ENCODE measurements at regions not wholly inside any gene's neighbourhood (a gene's known extent, or its start where the extent isn't known, plus 50 kb on each side); places are given as distances from the start of the nearest gene placed in this dataset.

DNA sequence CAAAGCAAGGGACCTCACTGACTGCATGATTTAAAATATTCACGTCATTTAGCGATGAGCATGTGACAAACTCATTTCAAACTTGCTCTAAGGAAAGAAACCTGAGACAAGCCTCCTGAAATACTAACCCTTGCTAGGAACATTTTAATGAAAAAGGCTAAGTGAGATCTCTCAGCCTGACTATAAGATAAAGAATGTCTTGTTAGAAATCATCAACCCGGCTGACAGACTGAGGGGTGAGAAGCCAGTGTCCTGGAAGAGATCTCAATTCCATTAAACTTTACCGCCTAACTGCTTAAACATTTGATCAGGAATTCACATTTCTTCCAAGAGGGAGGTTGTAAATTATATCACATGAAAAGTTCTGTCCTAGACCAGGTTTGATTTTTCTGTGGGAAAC, 274.8 kb upstream of the EXOC2 start:
- Histone ChIP-seq H3K27ac (ENCODE audit: low read length) (no peak overlapping the region), H3K4me3 (ENCODE audit: control insufficient read depth in 1 of 2, extremely low read depth in 1 of 2, low read length in 1 of 2) (no peak overlapping the region), H3K9me3 (no peaks in the 10 kb centered on the region), H3K36me3 (ENCODE audit: control insufficient read depth in 2 of 2, extremely low read depth in 1 of 2, insufficient read depth in 1 of 2, low read length in 1 of 2) (no peaks in the 10 kb centered on the region), H3K4me1 (ENCODE audit: control insufficient read depth in 1 of 2, extremely low read depth in 1 of 2, insufficient read depth in 2 of 2, low read length in 2 of 2) (no peaks in the 10 kb centered on the region), H3K27me3 (replicated peaks in 1 of 2; ENCODE audit: control insufficient read depth in 2 of 2, extremely low read depth in 1 of 2, insufficient read depth in 2 of 2, low read length in 1 of 2) (peaks cover 0 to 6% of the 10 kb centered on the region in 2 experiments)
- WGBS (ENCODE audit: insufficient coverage), result no CpG with 5 or more reads among the region's 4 CpGs
- ChIA-PET CTCF (no interaction called here), POLR2A (no interaction called here)
- no peak overlapping the region for H3K27ac Mint-ChIP-seq
- H3K36me3 Mint-ChIP-seq, result no peaks in the 10 kb centered on the region
- H3K4me1 Mint-ChIP-seq, result no peaks in the 10 kb centered on the region
- DNase-seq, result no peak
- H3K9me3 Mint-ChIP-seq, result no peaks in the 10 kb centered on the region
- H3K27me3 Mint-ChIP-seq, result peaks cover 19 to 31% of the 10 kb centered on the region in 2 donors
- H3K4me3 Mint-ChIP-seq, result no peak overlapping the region
- no peak for ATAC-seq (replicated peaks in 1 of 4)

DNA sequence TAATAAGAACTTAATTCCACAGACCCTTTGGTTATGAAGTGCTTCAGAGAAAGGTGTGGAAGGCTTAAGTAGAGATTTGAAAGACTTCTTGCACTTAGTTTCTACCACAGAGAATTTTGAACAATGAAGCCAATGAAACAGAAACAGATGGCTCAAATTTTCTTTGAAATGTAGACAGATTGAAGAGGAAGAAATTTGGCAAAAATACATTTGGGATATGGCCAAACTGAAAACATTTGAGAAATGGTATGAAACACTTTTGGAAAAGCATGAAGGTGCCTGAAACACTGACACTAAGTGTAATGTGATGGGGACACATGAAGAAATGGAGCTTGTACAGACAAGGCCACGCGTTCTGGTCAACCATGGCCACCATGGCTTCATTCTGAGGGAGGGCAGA, 272.4 kb upstream of the EXOC2 start:
- Mint-ChIP-seq H3K4me3 (no peak overlapping the region), H3K4me1 (no peaks in the 10 kb centered on the region), H3K9me3 (no peaks in the 10 kb centered on the region), H3K27me3 (peaks cover 21 to 39% of the 10 kb centered on the region in 2 donors), H3K27ac (no peak overlapping the region), H3K36me3 (no peaks in the 10 kb centered on the region)
- WGBS (ENCODE audit: insufficient coverage), result 100% methylated on average over 2 of the region's 2 CpGs
- POLR2A ChIA-PET, result no interaction called here
- Histone ChIP-seq H3K27ac (ENCODE audit: low read length) (no peak overlapping the region), H3K9me3 (no peaks in the 10 kb centered on the region), H3K4me3 (ENCODE audit: control insufficient read depth in 1 of 2, extremely low read depth in 1 of 2, low read length in 1 of 2) (no peak overlapping the region), H3K27me3 (replicated peaks in 1 of 2; ENCODE audit: control insufficient read depth in 2 of 2, extremely low read depth in 1 of 2, insufficient read depth in 2 of 2, low read length in 1 of 2) (peaks cover 0 to 2% of the 10 kb centered on the region in 2 experiments), H3K36me3 (ENCODE audit: control insufficient read depth in 2 of 2, extremely low read depth in 1 of 2, insufficient read depth in 1 of 2, low read length in 1 of 2) (no peaks in the 10 kb centered on the region), H3K4me1 (ENCODE audit: control insufficient read depth in 1 of 2, extremely low read depth in 1 of 2, insufficient read depth in 2 of 2, low read length in 2 of 2) (no peaks in the 10 kb centered on the region)
- DNase-seq (no peak), ATAC-seq (replicated peaks in 1 of 4) (no peak)
- CTCF ChIA-PET, result no interaction called here

DNA sequence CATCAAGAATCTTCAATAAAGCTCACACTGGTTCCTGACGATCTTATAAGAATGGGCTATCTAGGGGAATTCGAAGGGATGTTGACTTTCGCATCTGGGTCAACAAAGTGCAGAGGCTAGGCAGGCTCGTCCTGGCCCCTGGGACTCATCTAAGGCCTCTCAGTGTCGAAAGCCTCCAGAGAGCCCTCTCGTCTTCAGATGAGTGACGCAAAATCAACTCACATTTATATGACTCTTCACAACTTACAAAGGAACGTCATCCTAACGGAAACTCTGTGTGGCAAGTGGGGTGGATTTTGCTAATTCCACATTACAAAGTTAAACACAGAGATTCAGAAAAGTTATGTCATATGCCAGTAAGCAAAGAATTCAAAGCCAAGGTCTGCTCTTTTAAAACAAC, 270.5 kb upstream of the EXOC2 start:
- ChIA-PET CTCF (no interaction called here), POLR2A (no interaction called here)
- WGBS (ENCODE audit: insufficient coverage), result no CpG with 5 or more reads among the region's 9 CpGs
- Histone ChIP-seq H3K4me1 (ENCODE audit: control insufficient read depth in 1 of 2, extremely low read depth in 1 of 2, insufficient read depth in 2 of 2, low read length in 2 of 2) (no peaks in the 10 kb centered on the region), H3K27me3 (replicated peaks in 1 of 2; ENCODE audit: control insufficient read depth in 2 of 2, extremely low read depth in 1 of 2, insufficient read depth in 2 of 2, low read length in 1 of 2) (peaks cover 0 to 2% of the 10 kb centered on the region in 2 experiments), H3K9me3 (no peaks in the 10 kb centered on the region), H3K27ac (ENCODE audit: low read length) (no peak overlapping the region), H3K4me3 (ENCODE audit: control insufficient read depth in 1 of 2, extremely low read depth in 1 of 2, low read length in 1 of 2) (no peak overlapping the region), H3K36me3 (ENCODE audit: control insufficient read depth in 2 of 2, extremely low read depth in 1 of 2, insufficient read depth in 1 of 2, low read length in 1 of 2) (no peaks in the 10 kb centered on the region)
- H3K27ac Mint-ChIP-seq, result no peak overlapping the region
- H3K36me3 Mint-ChIP-seq, result no peaks in the 10 kb centered on the region
- H3K4me3 Mint-ChIP-seq, result no peak overlapping the region
- H3K9me3 Mint-ChIP-seq, result no peaks in the 10 kb centered on the region
- H3K4me1 Mint-ChIP-seq, result no peaks in the 10 kb centered on the region
- H3K27me3 Mint-ChIP-seq, result peaks cover 21 to 38% of the 10 kb centered on the region in 2 donors
- DNase-seq (no peak), ATAC-seq (replicated peaks in 1 of 4) (no peak)

DNA sequence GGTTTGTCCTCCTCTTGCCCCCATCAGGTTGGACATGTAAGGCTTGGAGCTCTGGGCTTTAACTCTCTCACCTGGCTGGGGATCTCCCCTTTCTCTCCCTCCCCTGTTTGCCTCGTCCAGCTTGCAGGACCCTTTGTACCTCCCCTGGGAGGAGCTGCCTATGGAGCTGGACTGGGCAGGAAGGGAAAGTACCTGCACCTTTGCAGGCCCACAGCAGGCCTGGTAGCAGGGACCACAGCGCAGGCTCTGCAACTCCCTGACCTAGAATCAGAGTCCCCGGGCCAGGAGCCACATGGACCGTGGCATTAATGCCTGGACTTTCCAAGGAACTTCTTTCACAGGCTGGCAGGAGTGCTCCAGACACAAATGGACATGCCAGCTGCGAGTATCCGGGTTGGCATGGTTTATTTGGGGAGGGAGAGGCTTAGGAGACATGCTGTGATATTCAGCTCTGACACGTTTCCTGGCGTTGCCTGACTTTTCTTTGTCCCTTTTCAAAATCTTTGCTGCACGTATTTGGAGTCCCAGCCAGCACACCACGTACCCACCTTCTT, 268.5 kb upstream of the EXOC2 start:
- Histone ChIP-seq H3K27ac (ENCODE audit: low read length) (no peak overlapping the region), H3K4me1 (ENCODE audit: control insufficient read depth in 1 of 2, extremely low read depth in 1 of 2, insufficient read depth in 2 of 2, low read length in 2 of 2) (no peaks in the 10 kb centered on the region), H3K4me3 (ENCODE audit: control insufficient read depth in 1 of 2, extremely low read depth in 1 of 2, low read length in 1 of 2) (no peak overlapping the region), H3K27me3 (replicated peaks in 1 of 2; ENCODE audit: control insufficient read depth in 2 of 2, extremely low read depth in 1 of 2, insufficient read depth in 2 of 2, low read length in 1 of 2) (peaks cover 0 to 2% of the 10 kb centered on the region in 2 experiments), H3K9me3 (no peaks in the 10 kb centered on the region), H3K36me3 (ENCODE audit: control insufficient read depth in 2 of 2, extremely low read depth in 1 of 2, insufficient read depth in 1 of 2, low read length in 1 of 2) (no peaks in the 10 kb centered on the region)
- Mint-ChIP-seq H3K36me3 (no peaks in the 10 kb centered on the region), H3K9me3 (no peaks in the 10 kb centered on the region), H3K27me3 (peaks cover 21 to 38% of the 10 kb centered on the region in 2 donors), H3K4me3 (no peak overlapping the region), H3K4me1 (no peaks in the 10 kb centered on the region), H3K27ac (no peak overlapping the region)
- ATAC-seq (replicated peaks in 1 of 4) (no peak), DNase-seq (no peak)
- WGBS (ENCODE audit: insufficient coverage), result 58% methylated on average over 8 of the region's 10 CpGs
- ChIA-PET CTCF (interaction anchor here (0.7 to 1.1 kb wide), 3 partner anchors 9 to 200 kb away, joined by 3 read pairs; no protein-coding TSS in a partner anchor), POLR2A (no interaction called here)

DNA sequence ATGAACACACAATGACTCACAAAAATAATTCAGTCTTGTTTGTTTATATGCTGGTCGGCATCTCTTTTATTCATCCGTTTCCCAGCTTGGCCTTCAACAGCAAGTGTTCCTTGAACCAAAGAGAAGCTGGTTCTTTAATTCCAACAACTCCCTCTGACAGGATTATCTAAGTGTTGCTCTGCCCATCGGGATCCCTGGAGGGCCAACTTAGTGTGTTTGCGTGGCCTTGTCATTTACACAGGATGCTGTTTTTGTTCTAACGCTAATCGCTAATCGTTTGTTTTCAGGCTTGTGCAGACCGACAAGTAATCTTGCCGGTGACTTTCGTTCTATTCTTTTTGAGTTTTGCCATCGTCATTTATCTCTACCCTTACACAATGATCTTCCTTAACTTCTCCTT, 267.4 kb upstream of the EXOC2 start:
- Mint-ChIP-seq H3K4me3 (no peak overlapping the region), H3K4me1 (no peaks in the 10 kb centered on the region), H3K27me3 (peaks cover 29 to 32% of the 10 kb centered on the region in 2 donors), H3K9me3 (no peaks in the 10 kb centered on the region), H3K27ac (no peak overlapping the region), H3K36me3 (no peaks in the 10 kb centered on the region)
- ChIA-PET CTCF (no interaction called here), POLR2A (no interaction called here)
- Histone ChIP-seq H3K27me3 (replicated peaks in 1 of 2; ENCODE audit: control insufficient read depth in 2 of 2, extremely low read depth in 1 of 2, insufficient read depth in 2 of 2, low read length in 1 of 2) (peaks cover 0 to 8% of the 10 kb centered on the region in 2 experiments), H3K4me1 (ENCODE audit: control insufficient read depth in 1 of 2, extremely low read depth in 1 of 2, insufficient read depth in 2 of 2, low read length in 2 of 2) (no peaks in the 10 kb centered on the region), H3K9me3 (no peaks in the 10 kb centered on the region), H3K36me3 (ENCODE audit: control insufficient read depth in 2 of 2, extremely low read depth in 1 of 2, insufficient read depth in 1 of 2, low read length in 1 of 2) (no peaks in the 10 kb centered on the region), H3K27ac (ENCODE audit: low read length) (no peak overlapping the region), H3K4me3 (ENCODE audit: control insufficient read depth in 1 of 2, extremely low read depth in 1 of 2, low read length in 1 of 2) (no peak overlapping the region)
- DNase-seq (no peak), ATAC-seq (replicated peaks in 1 of 4) (no peak)
- 51% methylated on average over 5 of the region's 11 CpGs for WGBS (ENCODE audit: insufficient coverage)

DNA sequence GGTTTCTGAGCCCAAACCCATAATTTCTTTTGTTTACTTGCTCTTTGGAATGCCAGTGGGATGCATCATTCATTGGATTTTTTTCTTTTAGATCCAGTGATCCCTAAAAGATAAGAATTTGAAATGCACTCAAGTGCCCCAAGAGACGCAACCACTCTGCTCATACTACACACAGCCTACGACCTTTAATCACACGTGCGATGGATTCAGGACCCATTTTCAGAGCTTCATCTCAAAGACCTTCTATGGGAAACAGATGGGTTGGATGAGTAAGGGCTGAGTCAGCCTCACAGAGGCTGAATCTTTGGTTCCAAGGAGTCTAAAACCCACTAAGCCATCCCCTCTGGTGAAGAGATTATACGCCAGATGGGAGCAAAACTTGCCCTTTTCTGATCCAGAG, 265.5 kb upstream of the EXOC2 start:
- Histone ChIP-seq H3K9me3 (no peaks in the 10 kb centered on the region), H3K4me3 (ENCODE audit: control insufficient read depth in 1 of 2, extremely low read depth in 1 of 2, low read length in 1 of 2) (no peak overlapping the region), H3K27me3 (replicated peaks in 1 of 2; ENCODE audit: control insufficient read depth in 2 of 2, extremely low read depth in 1 of 2, insufficient read depth in 2 of 2, low read length in 1 of 2) (peaks cover 0 to 11% of the 10 kb centered on the region in 2 experiments), H3K4me1 (ENCODE audit: control insufficient read depth in 1 of 2, extremely low read depth in 1 of 2, insufficient read depth in 2 of 2, low read length in 2 of 2) (no peaks in the 10 kb centered on the region), H3K27ac (ENCODE audit: low read length) (no peak overlapping the region), H3K36me3 (ENCODE audit: control insufficient read depth in 2 of 2, extremely low read depth in 1 of 2, insufficient read depth in 1 of 2, low read length in 1 of 2) (no peaks in the 10 kb centered on the region)
- H3K4me1 Mint-ChIP-seq, result no peaks in the 10 kb centered on the region
- no peaks in the 10 kb centered on the region for H3K36me3 Mint-ChIP-seq
- whole genome bisulfite sequencing (ENCODE audit: insufficient coverage), result 80% methylated on average over 1 of the region's 5 CpGs
- peaks cover 32 to 35% of the 10 kb centered on the region in 2 donors for H3K27me3 Mint-ChIP-seq
- no peaks in the 10 kb centered on the region for H3K9me3 Mint-ChIP-seq
- DNase-seq (no peak), ATAC-seq (replicated peaks in 1 of 4) (no peak)
- no peak overlapping the region for H3K4me3 Mint-ChIP-seq
- POLR2A ChIA-PET, result no interaction called here
- CTCF ChIA-PET, result no interaction called here
- H3K27ac Mint-ChIP-seq, result no peak overlapping the region
